Neural progenitor cell (in vitro differentiated cells): ENCODE measurements at regions not wholly inside any gene's neighbourhood (a gene's known extent, or its start where the extent isn't known, plus 50 kb on each side); places are given as distances from the start of the nearest gene placed in this dataset.

Source experiments
- DNase-seq: peaks from one replicate; pipeline ENCODE4 v3.0.0-alpha.2; 2016; ENCODE audit warnings: low spot score
- H2AFZ ChIP-seq: fragments of 200-600 bp; sonication (generic); replicated peaks from 2 replicates; pipeline ENCODE4 v1.6.1; 2016; ENCODE audit warnings: antibody characterized with exemption
- H3F3A ChIP-seq: fragments of 200-600 bp; sonication (generic); 2 replicates; pipeline ENCODE4 v1.6.1; 2016; ENCODE audit warnings: antibody characterized with exemption, low read depth
- H3K27ac ChIP-seq: fragments of 200-600 bp; sonication (generic); 2 replicates; pipeline ENCODE4 v1.5.1; 2016; ENCODE audit warnings: mild to moderate bottlenecking
- H3K27me3 ChIP-seq: fragments of 200-600 bp; sonication (generic); 2 replicates; pipeline ENCODE4 v1.6.1; 2016; ENCODE audit warnings: mild to moderate bottlenecking, moderate library complexity
- H3K36me3 ChIP-seq: fragments of 200-600 bp; sonication (generic); 2 replicates; pipeline ENCODE4 v1.5.1; 2016
- H3K4me1 ChIP-seq: fragments of 200-600 bp; sonication (generic); 2 replicates; pipeline ENCODE4 v1.6.1; 2016; ENCODE audit warnings: mixed run types
- H3K4me2 ChIP-seq: fragments of 200-600 bp; sonication (generic); 2 replicates; pipeline ENCODE4 v1.6.1; 2016
- H3K4me3 ChIP-seq: fragments of 200-600 bp; sonication (generic); 2 replicates; pipeline ENCODE4 v1.5.1; 2016
- H3K79me2 ChIP-seq: fragments of 200-600 bp; sonication (generic); 2 replicates; pipeline ENCODE4 v1.6.1; 2016; ENCODE audit warnings: low read depth
- H3K9ac ChIP-seq: fragments of 200-600 bp; sonication (generic); 2 replicates; pipeline ENCODE4 v1.6.1; 2016
- H3K9me3 ChIP-seq: fragments of 200-600 bp; sonication (generic); 2 replicates; pipeline ENCODE4 v1.5.1; 2016; ENCODE audit warnings: low read depth
- H4K20me1 ChIP-seq: fragments of 200-600 bp; sonication (generic); 2 replicates; pipeline ENCODE4 v1.6.1; 2016; ENCODE audit warnings: low read depth
- H3K27ac Mint-ChIP-seq: 3 replicates; pipeline ENCODE4 v1.8.0; 2021; ENCODE audit warnings: mixed read lengths
- H3K27me3 Mint-ChIP-seq: 2 replicates; pipeline ENCODE4 v1.8.0; 2022; ENCODE audit warnings: low read depth, mild to moderate bottlenecking, inconsistent platforms, moderate library complexity, mixed read lengths; ENCODE audit not compliant: insufficient read depth
- H3K36me3 Mint-ChIP-seq: 3 replicates; pipeline ENCODE4 v1.8.0; 2021; ENCODE audit warnings: mixed read lengths
- H3K4me1 Mint-ChIP-seq: 3 replicates; pipeline ENCODE4 v1.8.0; 2021; ENCODE audit warnings: mixed read lengths
- H3K4me3 Mint-ChIP-seq: 3 replicates; pipeline ENCODE4 v1.8.0; 2021; ENCODE audit warnings: mild to moderate bottlenecking, moderate library complexity, mixed read lengths
- H3K9me3 Mint-ChIP-seq: 3 replicates; pipeline ENCODE4 v1.8.0; 2020; ENCODE audit warnings: mixed read lengths
- EZH2 ChIP-seq: fragments of 200-600 bp; sonication (generic); IDR thresholded peaks from 2 replicates; pipeline ENCODE4 v1.6.1; 2017; ENCODE audit warnings: antibody characterized with exemption, mild to moderate bottlenecking, moderate library complexity
- EZH2phosphoT487 ChIP-seq: fragments of 200-600 bp; sonication (generic); IDR thresholded peaks from 2 replicates; pipeline ENCODE4 v1.6.1; 2017; ENCODE audit warnings: antibody characterized with exemption
- TF ChIP-seq, protein P1 (sequence below): fragments of 200-600 bp; sonication (generic); IDR thresholded peaks from 2 replicates; pipeline ENCODE4 v1.5.1; 2017; ENCODE audit warnings: antibody characterized with exemption, mild to moderate bottlenecking

DNA sequence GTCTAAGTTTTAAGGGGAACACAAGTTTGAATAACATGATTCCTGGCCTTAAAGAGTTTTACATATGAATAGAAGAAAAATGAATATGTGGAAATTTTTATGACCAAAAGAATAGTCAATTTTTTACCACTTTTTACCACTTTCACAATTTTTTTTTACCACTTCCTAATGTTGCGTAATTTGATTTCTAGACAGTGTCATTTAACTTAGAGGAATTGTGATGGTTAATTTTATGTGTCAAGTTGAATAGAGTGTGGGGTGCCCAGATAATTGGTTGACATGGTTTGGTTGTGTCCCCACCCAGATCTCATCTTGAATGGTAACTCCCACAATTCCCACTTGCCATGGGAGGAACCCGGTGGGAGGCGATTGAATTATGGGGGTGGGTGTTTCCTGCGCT lies 416.6 kb downstream of the KIF4B start:
- TF ChIP-seq, protein P1, sequence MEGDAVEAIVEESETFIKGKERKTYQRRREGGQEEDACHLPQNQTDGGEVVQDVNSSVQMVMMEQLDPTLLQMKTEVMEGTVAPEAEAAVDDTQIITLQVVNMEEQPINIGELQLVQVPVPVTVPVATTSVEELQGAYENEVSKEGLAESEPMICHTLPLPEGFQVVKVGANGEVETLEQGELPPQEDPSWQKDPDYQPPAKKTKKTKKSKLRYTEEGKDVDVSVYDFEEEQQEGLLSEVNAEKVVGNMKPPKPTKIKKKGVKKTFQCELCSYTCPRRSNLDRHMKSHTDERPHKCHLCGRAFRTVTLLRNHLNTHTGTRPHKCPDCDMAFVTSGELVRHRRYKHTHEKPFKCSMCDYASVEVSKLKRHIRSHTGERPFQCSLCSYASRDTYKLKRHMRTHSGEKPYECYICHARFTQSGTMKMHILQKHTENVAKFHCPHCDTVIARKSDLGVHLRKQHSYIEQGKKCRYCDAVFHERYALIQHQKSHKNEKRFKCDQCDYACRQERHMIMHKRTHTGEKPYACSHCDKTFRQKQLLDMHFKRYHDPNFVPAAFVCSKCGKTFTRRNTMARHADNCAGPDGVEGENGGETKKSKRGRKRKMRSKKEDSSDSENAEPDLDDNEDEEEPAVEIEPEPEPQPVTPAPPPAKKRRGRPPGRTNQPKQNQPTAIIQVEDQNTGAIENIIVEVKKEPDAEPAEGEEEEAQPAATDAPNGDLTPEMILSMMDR: no peak
- TF ChIP-seq EZH2: no peak
- no peak for TF ChIP-seq EZH2phosphoT487
- Histone ChIP-seq H2AFZ (no peak overlapping the region), H3K9ac (no peak overlapping the region), H3K27ac (no peak overlapping the region), H3K79me2 (no peaks in the 10 kb centered on the region), H3K27me3 (no peaks in the 10 kb centered on the region), H3K4me2 (no peak overlapping the region), H3F3A (no peaks in the 10 kb centered on the region), H4K20me1 (no peaks in the 10 kb centered on the region), H3K4me1 (no peaks in the 10 kb centered on the region), H3K4me3 (no peak overlapping the region), H3K36me3 (no peaks in the 10 kb centered on the region), H3K9me3 (no peaks in the 10 kb centered on the region)
- Mint-ChIP-seq H3K4me1 (no peaks in the 10 kb centered on the region), H3K27me3 (peaks cover 2% of the 10 kb centered on the region), H3K36me3 (no peaks in the 10 kb centered on the region), H3K27ac (no peak overlapping the region), H3K4me3 (no peak overlapping the region), H3K9me3 (peaks cover 2% of the 10 kb centered on the region)
- DNase-seq: no peak

DNA sequence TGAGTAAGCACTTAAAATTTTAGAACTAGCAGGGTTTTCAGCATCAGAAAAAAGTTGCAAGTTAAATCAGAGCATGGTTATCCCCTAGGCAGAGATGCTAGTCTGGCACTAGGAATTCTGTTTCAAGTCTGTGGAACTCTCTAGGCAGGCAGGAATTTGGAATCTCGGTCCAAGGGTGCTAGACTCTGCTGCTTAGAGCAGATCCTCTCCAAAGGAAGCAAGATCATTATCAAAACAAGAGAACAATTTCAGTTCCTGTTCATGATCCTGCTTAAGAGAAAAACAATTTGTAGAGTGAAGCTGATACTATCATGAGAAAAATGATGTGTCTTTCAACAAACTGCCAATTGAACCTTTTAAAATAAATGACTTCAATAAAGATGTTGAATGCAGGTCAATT lies 420.7 kb downstream of the KIF4B start:
- no peak overlapping the region for H3K4me2 ChIP-seq
- no peaks in the 10 kb centered on the region for H3K36me3 ChIP-seq
- no peak overlapping the region for H3K27ac ChIP-seq
- no peak for DNase-seq
- TF ChIP-seq EZH2phosphoT487 (no peak), EZH2 (no peak)
- TF ChIP-seq, protein P1: no peak
- H3K4me3 ChIP-seq: no peak overlapping the region
- no peaks in the 10 kb centered on the region for H3K9me3 ChIP-seq
- Mint-ChIP-seq H3K4me1 (no peaks in the 10 kb centered on the region), H3K27ac (no peak overlapping the region), H3K36me3 (no peaks in the 10 kb centered on the region), H3K9me3 (peaks cover 4% of the 10 kb centered on the region), H3K27me3 (no peaks in the 10 kb centered on the region), H3K4me3 (no peak overlapping the region)
- no peak overlapping the region for H3K9ac ChIP-seq
- no peaks in the 10 kb centered on the region for H3K27me3 ChIP-seq
- H3K4me1 ChIP-seq: no peaks in the 10 kb centered on the region
- H3K79me2 ChIP-seq: no peaks in the 10 kb centered on the region
- no peak overlapping the region for H2AFZ ChIP-seq
- no peaks in the 10 kb centered on the region for H3F3A ChIP-seq
- H4K20me1 ChIP-seq: no peaks in the 10 kb centered on the region

DNA sequence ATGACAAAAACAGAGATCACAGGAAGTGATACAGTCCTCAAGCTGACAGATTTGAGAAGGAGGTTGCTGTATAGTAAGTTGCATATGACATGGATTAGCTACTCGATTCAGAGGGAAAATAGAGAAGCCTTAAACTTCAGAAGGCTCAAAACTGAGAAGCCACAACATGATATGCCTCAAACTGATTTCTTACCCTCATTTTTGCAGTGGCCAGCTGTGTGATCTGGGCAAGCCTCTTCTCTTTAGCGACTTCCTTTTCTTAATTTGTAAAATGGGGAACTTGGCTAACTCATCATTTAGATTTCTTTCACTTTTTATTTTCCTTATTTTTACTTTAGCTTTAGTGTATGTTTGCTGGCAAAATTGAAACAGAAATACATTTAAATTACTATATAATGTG lies 421.1 kb downstream of the KIF4B start:
- Histone ChIP-seq H3F3A (no peaks in the 10 kb centered on the region), H3K4me2 (no peak overlapping the region), H3K4me3 (no peak overlapping the region), H3K9me3 (no peaks in the 10 kb centered on the region), H3K79me2 (no peaks in the 10 kb centered on the region), H3K4me1 (no peaks in the 10 kb centered on the region), H3K27me3 (no peaks in the 10 kb centered on the region), H3K9ac (no peak overlapping the region), H2AFZ (no peak overlapping the region), H3K36me3 (no peaks in the 10 kb centered on the region), H3K27ac (no peak overlapping the region), H4K20me1 (no peaks in the 10 kb centered on the region)
- Mint-ChIP-seq H3K9me3 (peaks cover 4% of the 10 kb centered on the region), H3K4me3 (no peak overlapping the region), H3K4me1 (no peaks in the 10 kb centered on the region), H3K27me3 (no peaks in the 10 kb centered on the region), H3K36me3 (no peaks in the 10 kb centered on the region), H3K27ac (no peak overlapping the region)
- no peak for TF ChIP-seq EZH2
- no peak for TF ChIP-seq EZH2phosphoT487
- TF ChIP-seq, protein P1: no peak
- no peak for DNase-seq

DNA sequence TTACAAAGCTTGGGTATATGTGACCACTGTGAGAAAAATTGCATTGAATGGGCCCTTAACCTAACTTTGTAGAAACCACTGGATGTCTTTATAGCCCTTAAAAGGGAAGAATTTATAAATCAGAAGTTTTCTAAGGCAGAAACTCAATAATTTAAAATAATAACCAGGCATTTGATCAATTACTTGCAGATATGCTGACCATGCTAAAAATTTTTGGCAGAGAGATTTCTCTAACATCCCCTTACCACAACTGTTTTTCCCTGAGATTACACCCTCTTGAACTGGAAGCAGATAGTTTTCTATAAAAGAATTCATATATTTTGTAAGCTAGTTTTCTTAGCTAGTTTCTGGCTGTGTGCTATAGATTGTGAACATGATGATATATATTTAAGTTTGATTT lies 428.3 kb downstream of the KIF4B start:
- H3K27ac ChIP-seq: no peak overlapping the region
- H3K36me3 Mint-ChIP-seq: no peaks in the 10 kb centered on the region
- no peaks in the 10 kb centered on the region for H4K20me1 ChIP-seq
- no peaks in the 10 kb centered on the region for H3K27me3 ChIP-seq
- H3K27me3 Mint-ChIP-seq: no peaks in the 10 kb centered on the region
- H3K4me3 ChIP-seq: no peak overlapping the region
- no peak overlapping the region for H2AFZ ChIP-seq
- no peak overlapping the region for H3K4me2 ChIP-seq
- no peak for DNase-seq
- no peaks in the 10 kb centered on the region for H3K9me3 ChIP-seq
- no peaks in the 10 kb centered on the region for H3K79me2 ChIP-seq
- H3K4me3 Mint-ChIP-seq: no peak overlapping the region
- no peaks in the 10 kb centered on the region for H3K36me3 ChIP-seq
- no peaks in the 10 kb centered on the region for H3F3A ChIP-seq
- H3K4me1 ChIP-seq: no peaks in the 10 kb centered on the region
- TF ChIP-seq, protein P1: no peak
- no peak for TF ChIP-seq EZH2
- TF ChIP-seq EZH2phosphoT487: no peak
- no peak overlapping the region for H3K9ac ChIP-seq
- H3K4me1 Mint-ChIP-seq: no peaks in the 10 kb centered on the region
- no peak overlapping the region for H3K27ac Mint-ChIP-seq
- no peaks in the 10 kb centered on the region for H3K9me3 Mint-ChIP-seq
